Ishikawa (cell line): ENCODE measurements at regions not wholly inside any gene's neighbourhood (a gene's known extent, or its start where the extent isn't known, plus 50 kb on each side); places are given as distances from the start of the nearest gene placed in this dataset.

Experiments
- EP300 ChIP-seq: IDR thresholded peaks from 2 replicates; pipeline ENCODE4 v1.6.1; 2012; ENCODE audit warnings: borderline replicate concordance
- MAX ChIP-seq: IDR thresholded peaks from 2 replicates; pipeline ENCODE4 v1.6.1; 2012
- RAD21 ChIP-seq: IDR thresholded peaks from 2 replicates; pipeline ENCODE4 v1.6.1; 2012; ENCODE audit warnings: low read depth
- TEAD4 ChIP-seq: IDR thresholded peaks from 2 replicates; pipeline ENCODE4 v1.6.1; 2012
- YY1 ChIP-seq: IDR thresholded peaks from 2 replicates; pipeline ENCODE4 v1.6.1; 2012; ENCODE audit warnings: low read depth

- TF ChIP-seq YY1 (no peak), RAD21 (no peak), EP300 (no peak), TEAD4 (no peak), MAX (no peak)
Measured at GRCh38 chr10:3268025-3268424, 95.4 kb upstream of the PITRM1 start.
